Naive thymus-derived CD8-positive, alpha-beta T cell (primary cell): ENCODE measurements at regions not wholly inside any gene's neighbourhood (a gene's known extent, or its start where the extent isn't known, plus 50 kb on each side); places are given as distances from the start of the nearest gene placed in this dataset.
A peak's percentile ranks its signal among the peaks of the same experiment; 100 is the strongest.

ENCODE experiments used
- ATAC-seq, 2 donors: fragments of 150-1000 bp; cut with Tn5 transposase in 1 of 2; sonication (Bioruptor Pico), chemical (Tn5 transposase) in 1 of 2; 1 replicate in 1 of 2; 2 replicates in 1 of 2; pipeline ENCODE4 v1.10.0; 2021; ENCODE audit warnings: mild to moderate bottlenecking in 2 of 2, moderate library complexity in 2 of 2
- POLR2A ChIA-PET: fragments of 350-600 bp; sonication (Branson Sonifier 250); formaldehyde crosslinking; loops from one replicate; lab custom pipeline; 2021; ENCODE audit warnings: antibody characterized with exemption; lab: Charles Lee
- DNase-seq, 10 donors: peaks; one replicate each; pipeline versions ENCODE4 v3.0.0 to v3.0.0-alpha.2; 2020 to 2022
- H3K27ac Mint-ChIP-seq, 10 donors: one replicate each; pipeline ENCODE4 v1.8.0; 2020 to 2022; ENCODE audit warnings: mild to moderate bottlenecking in 10 of 10, mixed read lengths in 10 of 10, moderate library complexity in 4 of 10, inconsistent platforms in 1 of 10
- H3K27me3 Mint-ChIP-seq, 5 donors: one replicate each; pipeline ENCODE4 v1.8.0; 2021 to 2022; ENCODE audit warnings: mixed read lengths in 5 of 5
- H3K36me3 Mint-ChIP-seq, 3 donors: one replicate each; pipeline ENCODE4 v1.8.0; 2020 to 2022; ENCODE audit warnings: mixed read lengths in 3 of 3, mild to moderate bottlenecking in 2 of 3, inconsistent platforms in 1 of 3
- H3K4me1 Mint-ChIP-seq, 4 donors: one replicate each; pipeline ENCODE4 v1.8.0; 2021 to 2022; ENCODE audit warnings: mixed read lengths in 4 of 4
- H3K4me3 Mint-ChIP-seq, 10 donors: one replicate each; pipeline ENCODE4 v1.8.0; 2020 to 2022; ENCODE audit warnings: mild to moderate bottlenecking in 10 of 10, mixed read lengths in 10 of 10, moderate library complexity in 6 of 10, inconsistent platforms in 1 of 10
- H3K9me3 Mint-ChIP-seq, 9 donors: one replicate each; pipeline ENCODE4 v1.8.0; 2020 to 2022; ENCODE audit warnings: mixed read lengths in 9 of 9, mild to moderate bottlenecking in 3 of 9, inconsistent platforms in 1 of 9, moderate library complexity in 1 of 9

DNA sequence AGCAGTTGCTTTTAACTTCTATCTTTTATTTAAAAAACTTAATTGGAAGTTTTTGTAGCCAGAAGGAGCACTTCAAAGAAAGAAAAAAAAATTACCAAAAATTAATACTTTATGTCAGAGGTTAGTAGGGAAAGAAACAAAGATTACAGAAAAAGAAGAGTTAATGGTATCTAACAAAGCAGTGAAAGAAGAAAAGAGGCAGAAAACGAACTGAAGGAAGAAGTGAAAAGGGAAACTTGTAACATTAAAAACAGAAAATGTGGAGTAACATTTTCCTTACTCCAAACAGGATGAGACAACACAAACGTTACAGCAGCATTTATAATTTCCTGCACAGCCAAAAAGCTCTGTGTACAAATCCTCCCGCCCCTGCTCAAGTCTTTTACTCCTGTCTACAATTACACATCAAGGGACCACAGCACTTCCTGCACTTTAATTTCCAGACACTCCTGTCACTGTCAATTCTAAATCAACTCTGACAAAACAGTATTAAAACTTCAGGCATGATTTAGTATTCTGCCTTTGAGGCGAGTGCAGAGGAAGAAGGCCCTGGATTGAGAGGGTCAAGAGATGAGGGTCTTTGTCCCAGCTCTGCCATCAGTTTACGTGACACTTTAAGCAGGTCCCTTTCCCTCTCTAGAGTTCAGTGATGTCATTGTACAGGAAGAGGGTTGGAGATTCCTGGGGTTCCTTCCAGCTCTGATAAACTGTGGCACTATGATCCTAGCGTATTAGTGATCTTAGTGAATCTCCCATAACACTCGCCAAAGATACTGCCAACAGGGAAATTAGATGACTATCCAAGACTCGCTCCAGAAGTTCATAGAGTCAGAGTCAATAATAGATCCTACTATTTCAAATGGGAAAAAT lies 53.2 kb upstream of the LSM14A start:
- ATAC-seq (peak; percentile 76 to 84), DNase-seq (peak in 4 of 10 donors; percentile 1 to 44 (median 24))
- Mint-ChIP-seq H3K4me3 (peak overlapping the region in 7 of 10 donors; percentile 1 to 49 (median 32)), H3K4me1 (peaks cover 4 to 17% (median 12%) of the 10 kb centered on the region in 4 donors), H3K27me3 (peaks cover 0 to 4% (median 0%) of the 10 kb centered on the region in 5 donors), H3K27ac (peak overlapping the region in 8 of 10 donors; percentile 16 to 80 (median 62)), H3K9me3 (no peaks in the 10 kb centered on the region), H3K36me3 (no peaks in the 10 kb centered on the region)
- POLR2A ChIA-PET: interaction anchor here (0.6 kb wide), 1 partner anchor 98 kb away, joined by 3 read pairs; no protein-coding TSS in a partner anchor

- Mint-ChIP-seq H3K27me3 (peaks cover 0 to 4% (median 0%) of the 10 kb centered on the region in 5 donors), H3K36me3 (no peaks in the 10 kb centered on the region), H3K4me3 (no peak overlapping the region), H3K27ac (peak overlapping the region in 1 of 10 donors; percentile 43), H3K4me1 (peaks cover 4 to 17% (median 12%) of the 10 kb centered on the region in 4 donors), H3K9me3 (no peaks in the 10 kb centered on the region)
- POLR2A ChIA-PET: no interaction called here
- ATAC-seq: no peak
- DNase-seq: no peak
These were observed 52.2 kb upstream of the LSM14A start for GRCh38 chr19:34120141-34120540.

- peak overlapping the region in 3 of 10 donors; percentile 26 to 65 (median 39) for H3K27ac Mint-ChIP-seq
- no peaks in the 10 kb centered on the region for H3K36me3 Mint-ChIP-seq
- DNase-seq: peak; percentile 21 to 68 (median 50)
- H3K4me3 Mint-ChIP-seq: no peak overlapping the region
- ATAC-seq: peak; percentile 69 to 71
- H3K9me3 Mint-ChIP-seq: no peaks in the 10 kb centered on the region
- peaks cover 0 to 1% (median 0%) of the 10 kb centered on the region in 5 donors for H3K27me3 Mint-ChIP-seq
- POLR2A ChIA-PET: interaction anchor here (0.6 kb wide), 1 partner anchor 181 kb away, joined by 7 read pairs; no protein-coding TSS in a partner anchor
- H3K4me1 Mint-ChIP-seq: peaks cover 4 to 17% (median 12%) of the 10 kb centered on the region in 4 donors
These were observed 51.3 kb upstream of the LSM14A start for GRCh38 chr19:34120846-34121639.
